Endodermal cell (in vitro differentiated cells): ENCODE measurements at regions not wholly inside any gene's neighbourhood (a gene's known extent, or its start where the extent isn't known, plus 50 kb on each side); places are given as distances from the start of the nearest gene placed in this dataset.

ENCODE experiments used
- DNase-seq: peaks from one replicate; pipeline ENCODE4 v3.0.0-alpha.2; 2017
- H3K27ac ChIP-seq: 2 replicates; pipeline ENCODE4 v1.5.1; 2013; ENCODE audit warnings: mild to moderate bottlenecking, low read depth, low read length, moderate library complexity
- H3K27me3 ChIP-seq: 2 replicates; pipeline ENCODE4 v1.6.1; 2013; ENCODE audit warnings: mild to moderate bottlenecking, low read length, moderate library complexity; ENCODE audit not compliant: insufficient read depth, control insufficient read depth, poor library complexity, severe bottlenecking
- H3K36me3 ChIP-seq: 2 replicates; pipeline ENCODE4 v1.7.0; 2013; ENCODE audit warnings: mild to moderate bottlenecking, low read length, moderate library complexity; ENCODE audit not compliant: control insufficient read depth, insufficient read depth
- H3K4me1 ChIP-seq: one replicate; pipeline ENCODE4 v1.7.0; 2013; ENCODE audit warnings: low read length; ENCODE audit not compliant: control insufficient read depth, insufficient read depth
- H3K4me3 ChIP-seq: 2 replicates; pipeline ENCODE4 v1.5.1; 2013; ENCODE audit warnings: mild to moderate bottlenecking, low read length, moderate library complexity
- H3K9ac ChIP-seq: 2 replicates; pipeline ENCODE4 v1.6.1; 2013; ENCODE audit warnings: mild to moderate bottlenecking, low read length, moderate library complexity; ENCODE audit not compliant: poor library complexity, severe bottlenecking; ENCODE audit errors: extremely low read depth
- H3K9me3 ChIP-seq: 2 replicates; pipeline ENCODE4 v1.6.1; 2013; ENCODE audit warnings: mild to moderate bottlenecking, low read length, moderate library complexity; ENCODE audit not compliant: control insufficient read depth
- H3K27ac Mint-ChIP-seq: 2 replicates; pipeline ENCODE4 v1.8.0; 2020; ENCODE audit warnings: mixed read lengths
- H3K27me3 Mint-ChIP-seq: 2 replicates; pipeline ENCODE4 v1.8.0; 2021; ENCODE audit warnings: mild to moderate bottlenecking, mixed read lengths; ENCODE audit not compliant: insufficient read depth
- H3K36me3 Mint-ChIP-seq: 2 replicates; pipeline ENCODE4 v1.8.0; 2020; ENCODE audit warnings: low read depth, mixed read lengths
- H3K4me1 Mint-ChIP-seq: 2 replicates; pipeline ENCODE4 v1.8.0; 2020; ENCODE audit warnings: mixed read lengths
- H3K4me3 Mint-ChIP-seq: 2 replicates; pipeline ENCODE4 v1.8.0; 2020; ENCODE audit warnings: mild to moderate bottlenecking, moderate library complexity, mixed read lengths
- H3K9me3 Mint-ChIP-seq: 2 replicates; pipeline ENCODE4 v1.8.0; 2020; ENCODE audit warnings: mild to moderate bottlenecking, mixed read lengths
- CTCF ChIP-seq: fragments of 200-600 bp; sonication (generic); conservative IDR thresholded peaks from 2 replicates; pipeline ENCODE4 v1.5.0; 2021; ENCODE audit warnings: antibody characterized with exemption, mild to moderate bottlenecking
- WGBS, 2 experiments: methylation state at CpG; one replicate each; pipeline versions ENCODE4 v1.1.5 to v1.1.7; 2013; ENCODE audit warnings: missing lambda C conversion rate in 2 of 2, mixed read lengths in 1 of 2; ENCODE audit not compliant: insufficient coverage in 1 of 2, insufficient read length in 1 of 2; 5-methylcytosine and 5-hydroxymethylcytosine counted together

DNA sequence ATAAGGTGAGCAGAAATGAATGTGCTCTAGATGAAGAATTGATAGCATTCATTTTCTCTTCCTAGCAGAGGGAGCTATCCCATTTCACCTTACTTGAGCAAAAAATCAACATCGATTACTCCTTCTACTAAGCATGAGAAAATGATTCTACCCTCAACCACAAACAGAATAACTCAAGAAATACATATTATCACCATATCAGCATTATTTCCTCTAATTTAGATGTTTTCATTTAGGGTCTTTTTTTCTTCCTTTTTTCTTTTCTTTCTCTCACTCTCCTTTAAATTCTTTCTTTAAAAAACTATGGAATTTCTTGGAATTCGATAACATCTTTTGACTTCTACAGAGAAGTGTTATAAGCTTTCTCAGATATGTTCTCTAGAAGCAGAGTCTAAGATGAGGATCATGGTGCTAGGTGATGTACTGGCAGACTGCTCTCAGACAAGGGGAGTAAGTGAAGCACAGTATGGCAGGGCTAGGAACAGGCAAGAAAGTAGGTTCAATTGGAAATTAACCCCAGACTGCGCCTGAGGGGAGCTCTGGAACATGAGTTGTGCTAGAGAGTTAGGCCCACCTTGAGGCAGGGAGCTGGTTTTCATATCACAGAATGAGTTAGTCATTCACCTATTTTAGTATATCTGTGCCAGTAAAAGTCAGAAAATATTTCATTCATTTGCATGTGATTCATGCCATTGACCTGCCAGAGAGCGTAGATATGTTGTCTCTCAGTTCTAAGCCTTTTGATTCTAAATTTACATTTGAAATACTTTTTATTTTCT lies 279.2 kb upstream of the KCNH8 start:
- Histone ChIP-seq H3K4me1 (no peaks in the 10 kb centered on the region), H3K9ac (no peak overlapping the region), H3K9me3 (peaks cover 23% of the 10 kb centered on the region), H3K4me3 (no peak overlapping the region), H3K36me3 (no peaks in the 10 kb centered on the region), H3K27me3 (no peaks in the 10 kb centered on the region), H3K27ac (no peak overlapping the region)
- no peaks in the 10 kb centered on the region for H3K9me3 Mint-ChIP-seq
- 93 to 97% methylated on average over 4 of the region's 4 CpGs for WGBS, 2 experiments
- no peak for TF ChIP-seq CTCF
- H3K27ac Mint-ChIP-seq: no peak overlapping the region
- H3K4me1 Mint-ChIP-seq: peaks cover 14% of the 10 kb centered on the region
- no peak for DNase-seq
- no peaks in the 10 kb centered on the region for H3K36me3 Mint-ChIP-seq
- H3K27me3 Mint-ChIP-seq: no peaks in the 10 kb centered on the region
- H3K4me3 Mint-ChIP-seq: no peak overlapping the region

DNA sequence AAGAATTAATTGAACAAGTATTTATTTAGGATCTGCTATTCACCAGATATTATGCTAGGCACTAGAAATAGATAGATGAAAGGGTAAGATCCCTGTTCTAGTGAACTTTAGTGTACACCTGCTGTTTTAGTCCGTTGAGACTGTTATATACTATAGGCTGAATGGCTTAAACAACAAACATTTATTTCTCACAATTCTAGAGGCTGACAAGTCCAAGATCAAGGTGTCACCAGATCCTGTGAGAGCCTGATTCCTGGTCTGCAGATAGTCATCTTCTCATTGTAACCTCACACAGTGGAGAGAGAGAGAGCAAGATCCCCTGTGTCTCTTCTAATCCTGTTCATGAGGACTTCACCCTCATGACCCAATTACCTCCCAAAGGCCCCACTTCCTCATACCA lies 281.4 kb upstream of the KCNH8 start:
- Histone ChIP-seq H3K27ac (no peak overlapping the region), H3K9ac (no peak overlapping the region), H3K4me3 (no peak overlapping the region), H3K4me1 (no peaks in the 10 kb centered on the region), H3K27me3 (no peaks in the 10 kb centered on the region), H3K36me3 (no peaks in the 10 kb centered on the region), H3K9me3 (peaks cover 12% of the 10 kb centered on the region)
- Mint-ChIP-seq H3K4me1 (peaks cover 11% of the 10 kb centered on the region), H3K36me3 (no peaks in the 10 kb centered on the region), H3K27me3 (no peaks in the 10 kb centered on the region), H3K4me3 (no peak overlapping the region), H3K9me3 (no peaks in the 10 kb centered on the region), H3K27ac (no peak overlapping the region)
- WGBS, 2 experiments: 100% methylated on average over 1 of the region's 1 CpG; no CpG with 5 or more reads in 1 of the 2 experiments
- DNase-seq: no peak
- TF ChIP-seq CTCF: no peak

DNA sequence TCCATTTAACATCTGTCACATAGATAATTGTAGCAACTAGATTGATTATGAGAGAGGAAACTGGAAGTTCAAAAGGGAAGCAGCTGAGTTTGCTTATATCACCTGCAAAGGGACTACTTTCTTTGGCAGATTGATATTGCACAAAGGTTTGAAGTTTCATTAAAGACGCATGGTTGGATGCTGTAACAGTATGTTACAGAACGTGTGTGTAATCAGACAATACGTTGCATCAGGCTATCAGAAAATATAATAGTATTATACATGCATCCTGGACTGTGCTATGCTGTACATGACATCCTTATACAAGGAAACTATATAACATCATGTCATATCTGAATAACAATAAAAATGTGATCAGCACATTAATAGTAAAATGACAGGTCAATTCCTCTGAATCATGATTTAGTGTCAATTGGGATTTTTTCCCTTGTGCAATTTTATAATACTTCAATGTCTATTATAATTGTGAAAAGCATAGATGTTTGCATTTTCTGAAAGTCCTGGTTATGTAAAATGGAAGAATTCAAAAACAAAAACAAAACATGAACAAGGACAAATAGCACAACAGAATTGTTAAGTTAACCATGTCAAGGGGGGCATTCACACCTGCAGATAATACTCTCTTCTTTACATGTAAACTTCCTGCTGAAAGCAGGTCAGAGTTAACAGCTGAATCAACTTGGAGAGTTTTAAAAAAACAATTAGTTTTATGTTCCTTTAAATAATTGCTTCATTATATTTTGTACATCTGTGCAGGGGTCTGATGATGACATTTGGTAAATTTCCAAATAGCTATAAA lies 283.2 kb upstream of the KCNH8 start:
- no peak overlapping the region for H3K27ac Mint-ChIP-seq
- H3K4me1 ChIP-seq: no peaks in the 10 kb centered on the region
- no peak for DNase-seq
- no peaks in the 10 kb centered on the region for H3K36me3 Mint-ChIP-seq
- no peaks in the 10 kb centered on the region for H3K36me3 ChIP-seq
- H3K9me3 Mint-ChIP-seq: no peaks in the 10 kb centered on the region
- no peaks in the 10 kb centered on the region for H3K27me3 ChIP-seq
- no peak overlapping the region for H3K4me3 ChIP-seq
- no peaks in the 10 kb centered on the region for H3K27me3 Mint-ChIP-seq
- no peak overlapping the region for H3K4me3 Mint-ChIP-seq
- H3K9me3 ChIP-seq: peaks cover 8% of the 10 kb centered on the region
- TF ChIP-seq CTCF: no peak
- H3K27ac ChIP-seq: no peak overlapping the region
- H3K9ac ChIP-seq: no peak overlapping the region
- 83 to 93% methylated on average over 1 to 3 of the region's 3 CpGs for WGBS, 2 experiments
- peaks cover 11% of the 10 kb centered on the region for H3K4me1 Mint-ChIP-seq
